OCI-LY7 (cell line): ENCODE measurements at regions not wholly inside any gene's neighbourhood (a gene's known extent, or its start where the extent isn't known, plus 50 kb on each side); places are given as distances from the start of the nearest gene placed in this dataset.

ENCODE experiments used
- CTCF ChIP-seq: fragments of 200-600 bp; sonication (generic); conservative IDR thresholded peaks from 2 replicates; pipeline ENCODE4 v1.5.1; 2014; ENCODE audit warnings: mild to moderate bottlenecking, antibody characterized with exemption, low read length, moderate library complexity, mixed read lengths
- EZH2phosphoT487 ChIP-seq: fragments of 200-600 bp; sonication (generic); IDR thresholded peaks from 2 replicates; pipeline ENCODE4 v1.6.1; 2018; ENCODE audit warnings: low read depth, borderline replicate concordance, mild to moderate bottlenecking, mixed run types, antibody characterized with exemption, low read length, moderate library complexity, mixed read lengths

GRCh38 chr1:41296506-41296905 is 54.4 kb upstream of the SCMH1 start:
- no peak for TF ChIP-seq CTCF
- no peak for TF ChIP-seq EZH2phosphoT487
